HG03565 (cell line): ENCODE measurements at regions not wholly inside any gene's neighbourhood (a gene's known extent, or its start where the extent isn't known, plus 50 kb on each side); places are given as distances from the start of the nearest gene placed in this dataset.
"Not testable (repeated sequence)": the region's sequence is repeated elsewhere in the genome, so short reads cannot be mapped to it uniquely, and the experiment has no call there.

ENCODE experiments used
- ATAC-seq: cut with Tn5 transposase; IDR thresholded peaks from one replicate; pipeline ENCODE4 v1.9.1; 2021; ENCODE audit warnings: mild to moderate bottlenecking, moderate library complexity; ENCODE audit not compliant: unreplicated experiment

DNA sequence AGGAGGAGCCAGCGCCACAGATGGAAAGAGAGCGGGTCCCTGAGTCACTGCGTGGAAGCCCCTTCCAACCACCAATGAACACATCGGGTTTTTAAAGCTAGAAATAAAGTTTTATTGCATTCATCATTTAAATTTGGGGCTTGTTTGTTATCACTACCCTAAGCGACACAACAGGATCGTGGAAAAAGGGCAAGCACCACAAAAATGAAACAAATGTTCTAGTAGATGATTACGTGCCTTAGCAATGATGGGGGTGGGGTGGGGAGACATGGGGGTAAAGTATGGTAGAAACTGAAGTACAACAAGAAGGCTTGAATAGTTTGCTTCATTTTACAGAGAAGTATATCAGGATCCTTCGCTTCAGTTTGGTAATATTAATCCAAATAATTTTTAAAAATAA, 221.6 kb upstream of the ATP10A start:
- no peak for ATAC-seq

DNA sequence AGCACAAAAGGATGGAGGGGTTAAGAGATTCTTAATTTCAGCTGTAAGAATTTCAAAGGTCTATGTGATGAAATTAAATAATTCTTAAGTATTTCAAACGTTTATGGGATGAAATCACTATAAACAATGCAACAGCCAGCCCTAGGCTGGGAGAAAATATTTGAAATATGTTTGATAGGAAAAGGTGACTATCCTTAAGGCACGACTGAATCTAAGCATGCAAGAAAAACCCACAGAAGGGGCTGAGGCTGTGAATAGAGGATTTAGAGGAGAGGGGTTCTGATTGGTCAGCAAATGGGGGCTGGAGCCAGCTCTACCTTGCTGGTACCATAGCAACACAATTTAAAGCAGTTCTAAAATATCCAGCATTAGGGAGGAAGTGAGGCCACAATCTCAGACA, 220.8 kb upstream of the ATP10A start:
- no peak for ATAC-seq

DNA sequence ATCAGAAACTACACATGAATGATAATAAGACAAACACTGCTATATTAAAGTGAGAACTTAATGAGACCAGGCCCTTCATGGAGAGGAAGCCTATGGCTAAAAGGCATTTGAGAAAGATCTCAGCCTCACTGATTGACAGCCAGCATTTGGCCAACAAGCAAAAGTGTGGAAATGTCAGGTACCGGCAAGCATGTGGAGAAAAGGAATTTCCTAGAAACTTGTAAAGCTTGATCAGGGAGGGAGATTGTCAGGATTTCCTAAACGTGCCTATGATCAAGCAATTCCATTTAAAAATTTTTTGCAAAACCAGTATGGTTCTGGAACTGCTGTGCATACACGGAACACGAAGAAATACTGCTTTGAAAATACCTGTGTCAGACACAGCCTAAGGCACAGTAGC, 220.3 kb upstream of the ATP10A start:
- no peak for ATAC-seq

DNA sequence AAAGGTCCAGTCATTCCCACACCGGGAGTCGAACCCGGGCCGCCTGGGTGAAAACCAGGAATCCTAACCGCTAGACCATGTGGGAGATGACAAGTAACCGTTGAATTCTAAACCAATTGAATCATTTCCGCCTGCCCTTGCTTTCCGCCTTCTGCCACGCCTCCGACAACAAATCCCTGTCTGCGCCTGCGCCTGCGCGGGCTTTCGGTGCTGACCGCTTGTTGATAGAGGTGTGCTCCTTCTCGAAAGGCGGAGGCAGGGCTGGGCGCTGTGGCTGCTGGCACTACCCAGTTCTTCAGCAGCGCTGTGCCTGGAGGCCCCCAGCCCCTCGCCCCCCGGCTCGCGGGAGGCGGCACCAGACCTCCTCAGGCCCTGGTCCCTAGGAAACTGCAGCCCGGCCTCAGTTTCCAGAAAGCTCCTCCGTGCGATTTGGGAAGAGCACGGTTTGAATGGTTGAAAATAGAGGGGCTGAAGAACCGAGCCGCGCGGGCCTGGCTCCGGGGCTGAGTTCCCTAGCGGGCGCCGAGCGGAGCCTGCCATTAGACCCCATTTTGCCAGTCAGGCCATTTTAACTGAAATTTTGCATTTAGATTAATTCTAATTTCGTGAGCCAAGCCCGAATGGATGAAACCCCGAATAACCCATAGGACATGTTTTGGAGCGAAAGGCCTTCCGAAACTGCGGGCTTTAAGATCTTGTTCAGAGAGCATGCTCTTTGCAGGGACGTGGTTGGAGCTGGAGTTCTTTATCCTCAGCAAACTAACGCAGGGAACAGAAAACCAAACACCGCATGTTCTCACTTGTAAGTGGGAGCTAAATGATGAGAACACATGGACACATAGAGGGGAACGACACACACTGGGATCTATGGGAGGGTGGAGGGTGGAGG, 219.3 kb upstream of the ATP10A start:
- ATAC-seq: peak; percentile 93

DNA sequence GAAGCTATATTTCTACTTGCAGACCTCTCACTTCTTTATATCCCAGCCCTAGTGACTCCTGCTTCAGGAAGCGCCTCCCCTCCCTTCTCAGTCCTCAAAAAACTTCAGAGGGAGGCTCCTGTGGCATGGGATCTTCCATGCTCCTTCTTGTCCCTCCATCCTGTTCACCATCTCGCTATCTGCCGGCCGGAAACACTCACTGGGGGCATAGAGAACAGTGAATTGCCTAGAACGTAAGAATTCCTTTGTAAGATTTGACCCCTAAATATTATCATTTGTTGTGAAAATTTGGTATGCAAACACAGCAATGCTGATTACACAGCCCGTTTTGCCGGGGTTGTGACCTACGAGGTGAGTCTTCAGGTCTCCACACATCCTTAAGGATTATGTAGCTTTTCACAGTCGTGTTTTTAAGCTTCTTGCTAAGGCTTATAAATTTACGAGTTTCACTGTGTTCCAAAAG, 218.7 kb upstream of the ATP10A start:
- no peak for ATAC-seq

DNA sequence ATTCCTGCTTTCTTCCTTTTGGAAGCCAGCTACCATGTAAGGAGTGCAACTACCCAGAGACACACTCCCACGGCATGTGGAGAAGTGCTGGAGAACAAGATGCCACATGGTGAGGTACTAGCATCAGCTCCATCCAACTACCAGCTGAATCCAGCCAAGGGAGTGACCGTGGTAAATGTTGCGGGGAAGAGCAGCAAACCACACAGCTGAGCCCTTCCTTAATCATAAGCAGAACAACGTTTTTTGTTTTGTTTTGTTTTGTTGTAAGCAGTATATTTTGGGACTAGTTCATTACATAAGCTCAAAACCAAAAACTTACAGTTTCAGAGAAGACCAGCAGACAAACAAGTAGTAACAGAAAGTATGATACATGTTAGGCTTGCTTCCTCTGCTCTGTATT, 212.6 kb upstream of the ATP10A start:
- ATAC-seq: no peak

DNA sequence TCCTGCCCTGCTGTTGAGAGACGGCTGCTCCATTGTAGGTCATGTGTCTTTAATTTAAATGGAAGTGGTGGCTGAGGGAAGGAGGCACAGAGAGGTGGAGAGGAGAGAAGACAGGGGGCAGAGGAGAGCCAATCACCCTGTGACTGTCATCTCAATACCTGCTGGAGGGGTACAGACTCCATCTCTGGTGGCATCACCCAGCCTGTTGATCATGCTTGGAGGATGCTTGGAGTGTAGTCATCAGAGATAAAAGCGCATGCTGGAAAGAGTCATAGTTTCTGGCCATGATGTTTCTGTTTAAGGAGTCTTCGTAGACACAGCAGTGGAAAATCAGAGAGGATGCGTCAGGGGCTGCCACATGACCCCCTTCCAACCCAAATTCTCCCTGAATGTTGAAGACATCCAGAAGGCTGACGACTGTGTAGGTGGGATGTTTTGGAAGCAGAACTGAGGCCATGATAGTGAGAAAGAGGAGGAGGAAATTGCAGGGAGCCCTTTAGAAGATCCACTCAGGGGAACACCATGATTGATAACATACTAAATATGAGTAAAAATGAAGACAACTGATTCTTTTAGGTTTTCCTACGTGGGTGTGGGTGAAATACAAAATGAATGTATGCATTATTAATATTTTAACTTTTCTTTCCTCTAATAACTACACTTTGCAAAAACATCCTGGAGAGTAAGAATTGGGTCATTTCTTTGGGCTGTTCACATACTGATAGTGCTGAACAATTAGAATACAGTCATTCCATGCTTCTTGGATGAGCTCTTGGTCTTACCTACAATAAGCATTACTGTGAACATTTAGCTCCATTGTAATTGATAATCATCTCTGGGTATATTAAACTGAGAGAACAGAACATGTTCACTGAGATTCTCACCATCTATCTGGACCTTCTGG, 210.6 kb upstream of the ATP10A start:
- ATAC-seq: no peak

DNA sequence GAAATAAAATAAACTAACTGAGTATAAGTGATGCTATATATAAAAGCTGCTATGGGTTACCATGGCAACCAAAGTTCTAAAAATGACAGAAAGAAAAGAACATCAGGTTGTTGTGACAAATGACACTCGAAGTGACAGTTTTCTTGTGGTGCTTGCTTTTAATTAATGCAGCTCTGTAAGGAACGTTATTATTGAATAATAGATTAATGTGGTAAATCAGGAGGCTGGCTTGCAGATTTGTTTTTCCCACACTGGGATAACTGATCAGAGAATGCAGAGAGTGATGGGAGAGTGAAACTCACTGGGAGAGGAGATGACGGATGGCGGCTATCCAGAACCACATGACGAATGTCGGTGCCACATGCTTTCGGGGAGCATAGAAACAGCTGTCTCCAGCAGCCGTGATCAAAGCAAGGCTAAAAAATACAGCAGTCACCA, 207.0 kb upstream of the ATP10A start:
- no peak for ATAC-seq

DNA sequence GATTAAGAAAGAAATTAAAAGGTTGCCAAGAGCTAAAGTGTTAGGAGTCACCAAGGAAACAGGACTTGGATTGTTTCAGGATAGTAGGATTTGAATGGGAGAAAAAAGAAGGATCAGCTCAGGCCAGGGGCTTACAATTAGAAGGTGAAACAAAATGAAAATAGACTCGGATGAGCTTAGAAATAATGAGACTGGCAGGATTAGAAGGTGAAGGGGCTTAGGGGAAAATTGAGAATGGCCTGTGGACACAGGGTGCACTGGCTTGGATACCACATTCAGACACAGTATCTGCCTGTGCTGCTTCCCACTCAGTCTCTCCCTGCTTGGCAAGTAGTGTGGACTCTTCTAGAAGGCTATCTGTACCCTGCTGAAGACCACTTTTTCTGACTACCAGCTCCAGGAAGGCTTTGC, 206.1 kb upstream of the ATP10A start:
- no peak for ATAC-seq

DNA sequence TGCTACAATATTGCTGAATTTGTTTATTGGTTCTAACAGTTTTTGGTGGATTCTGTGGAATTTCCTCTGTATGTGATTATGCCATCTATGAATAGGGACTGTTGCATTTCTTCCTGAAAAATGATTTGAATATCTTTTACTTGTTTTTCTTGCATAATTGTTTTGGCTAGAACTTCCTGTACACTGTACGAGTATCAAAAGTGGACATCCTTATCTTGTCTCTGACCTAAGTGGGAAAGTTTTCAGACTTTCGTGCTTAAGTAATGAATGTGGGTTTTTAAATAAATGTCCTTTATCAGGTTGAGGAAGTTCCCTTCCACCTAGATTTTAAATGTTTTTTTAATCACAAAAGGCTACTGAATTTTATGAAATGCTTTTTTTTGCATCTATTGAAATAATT, 203.8 kb upstream of the ATP10A start:
- ATAC-seq: no peak

DNA sequence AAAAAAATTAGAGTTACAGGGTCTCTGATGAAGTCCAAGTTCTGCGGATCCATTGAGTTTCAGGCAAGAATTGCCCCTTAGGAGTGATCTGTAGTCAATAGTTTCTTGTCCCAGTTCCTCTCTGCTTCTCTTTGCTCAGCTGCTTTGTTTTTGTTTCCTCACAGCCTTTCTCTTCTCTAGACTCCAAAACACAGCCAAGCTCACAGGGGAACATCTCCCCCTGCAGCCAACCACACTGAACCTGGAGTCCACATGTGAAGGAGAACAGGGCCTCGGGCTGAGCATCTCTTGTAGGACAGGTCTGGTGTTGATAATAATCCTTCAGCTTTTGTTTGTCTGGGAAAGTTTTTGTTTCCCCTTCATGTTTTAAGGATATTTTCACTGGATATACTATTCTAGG, 202.6 kb upstream of the ATP10A start:
- ATAC-seq: no peak

DNA sequence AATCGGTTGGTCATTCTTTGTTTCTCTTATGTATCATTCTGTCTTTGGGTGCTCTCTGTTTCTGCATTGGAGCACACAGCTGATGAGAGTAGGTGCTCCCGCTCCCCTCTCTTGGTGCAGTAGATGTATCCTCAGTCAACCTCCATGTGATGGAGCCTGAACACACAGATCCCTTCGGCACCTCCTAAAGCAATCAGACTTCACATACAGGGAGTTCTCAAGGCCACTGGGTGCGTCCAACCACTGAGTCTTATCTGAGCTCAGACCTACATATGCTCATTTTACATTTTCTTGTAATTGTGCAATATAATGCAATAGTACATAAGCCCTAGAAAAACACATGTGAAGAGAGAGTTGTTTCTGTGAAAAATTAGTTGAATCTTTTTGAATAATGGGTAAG, 198.1 kb upstream of the ATP10A start:
- ATAC-seq: no peak

DNA sequence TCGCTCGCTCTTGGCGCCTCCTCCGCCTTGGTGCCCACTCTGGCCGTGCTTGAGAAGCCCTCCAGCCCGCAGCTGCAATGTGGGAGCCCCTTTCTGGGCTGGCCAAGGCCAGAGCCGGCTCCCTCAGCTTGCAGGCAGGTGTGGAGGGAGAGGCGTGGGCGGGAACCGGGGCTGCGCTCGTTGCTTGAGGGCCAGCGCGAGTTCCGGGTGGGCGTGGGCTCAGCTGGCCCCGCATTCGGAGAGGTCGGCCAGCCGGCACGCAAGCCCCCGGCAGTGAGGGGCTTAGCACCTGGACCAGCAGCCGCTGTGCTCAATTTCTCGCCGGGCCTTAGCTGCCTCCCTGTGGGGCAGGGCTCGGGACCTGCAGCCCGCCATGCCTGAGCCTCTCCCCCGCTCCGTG, 193.6 kb upstream of the ATP10A start:
- ATAC-seq: not testable (repeated sequence)

DNA sequence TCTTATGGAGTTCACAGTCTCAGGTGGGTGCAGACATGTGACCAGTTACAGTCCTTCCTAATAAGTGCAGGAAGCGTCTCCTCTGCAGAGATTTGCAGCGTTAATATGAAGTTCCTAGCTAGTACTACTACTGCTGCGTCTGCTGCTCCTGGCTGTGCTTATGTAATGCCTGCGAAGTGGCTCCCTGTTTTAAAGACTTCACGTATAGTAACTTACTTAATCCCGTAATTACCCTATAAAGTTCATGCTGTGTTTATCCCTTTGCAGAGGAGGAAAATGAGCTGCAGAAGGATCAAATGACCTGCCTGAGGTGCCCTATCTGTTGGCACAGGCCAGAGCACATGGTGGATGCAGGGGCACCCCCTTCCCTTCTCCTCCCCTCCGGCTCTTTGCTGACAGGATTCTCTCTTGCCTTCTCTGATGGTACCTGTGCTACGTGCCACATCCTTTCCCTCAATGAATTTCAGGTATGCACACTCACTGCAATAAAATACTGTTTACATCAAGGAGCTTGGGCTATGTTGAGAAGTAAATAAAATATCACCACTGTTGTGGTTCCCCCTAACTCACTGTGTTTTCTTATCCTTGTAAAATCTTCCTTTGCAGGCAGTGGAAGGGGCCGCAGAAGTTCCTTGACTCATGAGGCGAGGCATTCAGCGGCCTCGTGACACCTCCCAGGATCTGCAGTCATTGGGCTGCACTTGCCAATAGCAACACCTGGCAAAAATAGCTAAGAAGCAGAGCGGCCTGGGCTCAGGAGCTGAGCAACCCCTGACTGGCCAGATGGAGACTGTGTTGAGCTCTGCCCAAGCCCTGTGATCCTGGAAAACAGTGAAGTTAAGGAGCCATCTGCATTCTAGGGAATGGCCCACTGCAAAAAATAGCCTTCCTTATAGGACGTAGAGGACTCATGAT, 188.9 kb upstream of the ATP10A start:
- no peak for ATAC-seq

DNA sequence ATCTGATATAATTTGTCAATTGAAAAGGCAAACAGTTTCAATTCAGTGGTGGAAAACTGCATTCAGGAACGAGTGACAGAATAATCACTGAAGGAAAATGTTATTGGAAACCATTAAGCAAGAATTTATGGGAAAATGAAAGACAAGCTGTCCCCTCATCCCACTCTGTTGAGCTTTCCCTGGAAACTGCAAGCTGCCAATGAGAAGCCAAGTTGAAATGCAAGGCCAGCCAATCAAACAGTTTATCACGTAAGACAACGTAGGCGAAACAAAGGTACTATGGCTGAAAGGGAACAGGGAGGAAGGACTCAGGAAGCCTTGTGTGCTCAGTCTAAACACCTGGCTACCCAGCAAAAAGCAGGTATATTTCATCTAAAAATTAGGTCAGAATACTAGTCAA, 187.9 kb upstream of the ATP10A start:
- ATAC-seq: no peak

DNA sequence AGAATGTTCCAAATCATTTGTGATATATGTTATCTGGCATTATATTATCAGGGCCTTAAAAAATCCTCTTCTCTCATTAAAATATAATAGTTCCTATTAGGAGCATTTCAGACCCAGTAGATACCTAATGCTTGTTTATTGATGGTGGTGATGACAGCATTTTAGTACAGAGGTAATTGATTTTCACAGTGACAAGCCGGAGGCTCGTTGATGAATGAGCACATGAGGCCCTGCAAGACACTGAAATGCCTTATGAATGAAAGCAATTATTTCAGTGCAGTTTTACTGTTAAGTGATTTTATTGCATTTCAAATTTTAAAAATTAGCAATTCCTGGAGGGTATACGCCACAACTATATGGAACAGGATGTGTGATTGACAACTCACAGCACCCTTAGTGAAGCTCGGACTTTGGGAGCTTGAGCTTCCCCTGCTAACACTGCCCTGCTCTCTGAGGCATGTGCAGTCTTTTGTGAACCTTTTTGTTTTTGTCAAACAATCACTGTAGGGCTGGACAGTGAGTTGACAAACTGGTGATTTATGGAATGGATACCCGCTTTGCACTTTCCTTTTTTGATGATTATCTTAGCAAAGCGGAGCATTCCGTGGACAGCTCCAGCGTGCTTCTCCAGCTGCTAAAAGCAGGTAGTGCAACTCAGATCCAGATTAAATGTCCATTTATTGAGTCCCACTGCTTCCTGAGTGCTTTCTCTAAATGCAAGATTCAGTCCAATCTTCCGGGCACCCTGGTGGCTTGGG, 187.0 kb upstream of the ATP10A start:
- no peak for ATAC-seq

DNA sequence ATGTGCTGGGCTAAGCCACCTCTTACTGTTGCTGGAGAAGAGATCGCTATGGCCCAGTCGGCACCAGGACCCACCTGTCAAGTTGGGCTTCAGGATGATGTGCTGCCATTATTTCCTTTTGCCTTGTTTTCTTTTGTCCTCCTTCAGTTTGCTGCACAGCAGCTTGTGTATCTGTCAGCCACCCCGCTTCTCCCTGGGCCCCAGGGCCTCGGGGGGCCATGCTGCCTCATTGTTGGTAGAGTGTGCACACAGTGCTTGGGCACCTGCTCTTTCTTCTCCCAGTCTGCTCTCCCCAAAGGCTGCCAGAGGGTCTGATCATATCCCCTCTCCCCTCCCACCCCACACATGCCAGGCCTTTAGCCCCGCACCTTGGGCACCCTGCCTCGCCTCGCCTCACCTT, 185.5 kb upstream of the ATP10A start:
- ATAC-seq: no peak

DNA sequence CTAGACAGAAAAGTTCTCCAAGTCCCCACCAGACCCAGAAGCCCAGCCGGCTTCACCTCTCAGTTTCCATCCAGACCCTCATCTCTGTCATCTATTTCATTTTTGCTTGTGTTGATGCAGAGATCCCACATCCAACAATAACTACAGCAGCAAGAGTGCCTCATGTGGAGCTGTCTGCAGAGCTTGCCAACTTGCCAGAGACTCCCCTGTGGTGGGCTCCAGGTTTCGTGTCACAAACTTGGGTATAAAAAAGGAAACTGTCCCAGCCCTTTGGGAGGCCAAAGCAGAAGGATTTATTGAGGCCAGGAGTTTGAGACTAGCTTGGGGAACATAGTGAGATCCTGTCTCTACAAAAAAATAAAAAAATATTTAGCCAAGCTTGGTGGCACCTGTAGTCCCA, 182.4 kb upstream of the ATP10A start:
- no peak for ATAC-seq

DNA sequence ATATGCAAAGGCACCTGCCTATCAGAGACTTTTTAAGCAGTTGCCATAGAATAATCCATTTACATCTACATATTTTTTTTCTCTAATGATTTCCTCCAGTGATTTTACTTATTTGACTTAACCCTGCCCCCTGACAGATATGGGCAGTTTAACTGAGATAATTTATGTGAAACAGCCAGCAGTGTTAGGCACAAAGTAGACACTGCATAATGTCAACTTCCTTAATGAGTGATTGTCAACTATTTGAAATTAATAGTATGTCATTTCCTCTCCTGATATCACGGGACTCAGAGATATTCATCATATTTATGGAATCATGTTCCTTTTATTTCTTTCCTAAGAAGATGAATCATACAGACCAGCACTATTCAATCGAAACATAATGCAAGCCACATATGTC, 179.9 kb upstream of the ATP10A start:
- ATAC-seq: no peak

DNA sequence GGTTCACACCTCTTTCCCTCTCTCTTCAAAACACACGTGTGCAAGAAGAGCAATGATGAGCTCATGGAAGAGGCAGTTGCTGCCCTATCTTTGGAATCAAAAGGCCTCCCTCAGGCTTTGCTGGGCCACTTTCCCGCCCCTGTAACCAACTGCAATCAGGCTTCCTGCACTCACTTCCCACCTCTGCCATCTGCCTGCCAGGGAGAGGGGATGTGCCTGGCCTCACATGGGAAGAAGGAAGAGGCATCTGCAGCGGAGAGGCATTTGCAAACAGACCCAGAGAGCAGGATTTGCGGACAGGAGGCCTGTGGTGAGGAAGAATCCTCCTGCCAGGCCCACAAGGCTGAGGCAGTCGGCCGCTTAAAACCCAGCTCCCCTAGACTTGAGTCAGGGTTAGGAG, 175.6 kb upstream of the ATP10A start:
- no peak for ATAC-seq
